ENCODE measurements at regions not wholly inside any gene's neighbourhood (a gene's known extent, or its start where the extent isn't known, plus 50 kb on each side); places are given as distances from the start of the nearest gene placed in this dataset.

DNA sequence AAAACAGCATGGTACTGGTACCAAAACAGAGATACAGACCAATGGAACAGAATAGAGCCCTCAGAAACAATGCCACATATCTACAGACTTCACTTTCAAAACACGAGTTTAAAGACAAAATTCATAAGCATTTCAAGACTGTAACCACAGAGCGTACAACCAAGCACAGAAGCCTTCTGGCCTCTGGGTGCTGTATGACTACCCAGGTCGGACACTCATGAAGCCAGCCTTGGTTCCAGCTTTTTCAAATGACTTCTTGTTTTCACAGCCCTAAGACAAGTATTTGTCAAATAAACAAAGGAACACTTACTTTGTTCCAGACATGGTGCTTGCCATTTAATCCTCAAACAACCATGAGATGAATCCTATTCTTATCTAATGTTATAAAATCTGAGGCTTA, 536.1 kb upstream of the NR3C2 start:
- H3K27ac ChIP-seq (ENCODE audit: low read depth, low read length): no peak overlapping the region
- peaks cover 41% of the 10 kb centered on the region for H3K4me1 ChIP-seq (ENCODE audit: control insufficient read depth, low read length)
- peaks cover 8% of the 10 kb centered on the region; the same call in 1 of the 2 replicates for H3F3A ChIP-seq (ENCODE audit: control insufficient read depth, insufficient read depth)
- no peak for TF ChIP-seq EZH2phosphoT487 (IDR thresholded peaks at IDR 0.05; ENCODE audit: borderline replicate concordance, low read length)
- TF ChIP-seq, protein P1, sequence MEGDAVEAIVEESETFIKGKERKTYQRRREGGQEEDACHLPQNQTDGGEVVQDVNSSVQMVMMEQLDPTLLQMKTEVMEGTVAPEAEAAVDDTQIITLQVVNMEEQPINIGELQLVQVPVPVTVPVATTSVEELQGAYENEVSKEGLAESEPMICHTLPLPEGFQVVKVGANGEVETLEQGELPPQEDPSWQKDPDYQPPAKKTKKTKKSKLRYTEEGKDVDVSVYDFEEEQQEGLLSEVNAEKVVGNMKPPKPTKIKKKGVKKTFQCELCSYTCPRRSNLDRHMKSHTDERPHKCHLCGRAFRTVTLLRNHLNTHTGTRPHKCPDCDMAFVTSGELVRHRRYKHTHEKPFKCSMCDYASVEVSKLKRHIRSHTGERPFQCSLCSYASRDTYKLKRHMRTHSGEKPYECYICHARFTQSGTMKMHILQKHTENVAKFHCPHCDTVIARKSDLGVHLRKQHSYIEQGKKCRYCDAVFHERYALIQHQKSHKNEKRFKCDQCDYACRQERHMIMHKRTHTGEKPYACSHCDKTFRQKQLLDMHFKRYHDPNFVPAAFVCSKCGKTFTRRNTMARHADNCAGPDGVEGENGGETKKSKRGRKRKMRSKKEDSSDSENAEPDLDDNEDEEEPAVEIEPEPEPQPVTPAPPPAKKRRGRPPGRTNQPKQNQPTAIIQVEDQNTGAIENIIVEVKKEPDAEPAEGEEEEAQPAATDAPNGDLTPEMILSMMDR (IDR thresholded peaks at IDR 0.05; ENCODE audit: low read depth, low read length, poor library complexity, severe bottlenecking): no peak
- H3K4me2 ChIP-seq (ENCODE audit: low read length): no peak overlapping the region
- H3K4me3 ChIP-seq (ENCODE audit: low read length): no peak overlapping the region
- H4K20me1 ChIP-seq (ENCODE audit: control insufficient read depth, insufficient read depth, low read depth, low read length): no peaks in the 10 kb centered on the region
- no peaks in the 10 kb centered on the region for H3K9me2 ChIP-seq (replicated peaks; ENCODE audit: control insufficient read depth, low read length)
- H3K27me3 ChIP-seq (ENCODE audit: control insufficient read depth, low read length): no peaks in the 10 kb centered on the region
- peaks cover 11% of the 10 kb centered on the region for H3K36me3 ChIP-seq (ENCODE audit: control insufficient read depth, low read length)
- no peaks in the 10 kb centered on the region for H3K9me3 ChIP-seq (ENCODE audit: control insufficient read depth, insufficient read depth, low read length)
- H3K79me2 ChIP-seq (ENCODE audit: control insufficient read depth, low read length): no peaks in the 10 kb centered on the region

DNA sequence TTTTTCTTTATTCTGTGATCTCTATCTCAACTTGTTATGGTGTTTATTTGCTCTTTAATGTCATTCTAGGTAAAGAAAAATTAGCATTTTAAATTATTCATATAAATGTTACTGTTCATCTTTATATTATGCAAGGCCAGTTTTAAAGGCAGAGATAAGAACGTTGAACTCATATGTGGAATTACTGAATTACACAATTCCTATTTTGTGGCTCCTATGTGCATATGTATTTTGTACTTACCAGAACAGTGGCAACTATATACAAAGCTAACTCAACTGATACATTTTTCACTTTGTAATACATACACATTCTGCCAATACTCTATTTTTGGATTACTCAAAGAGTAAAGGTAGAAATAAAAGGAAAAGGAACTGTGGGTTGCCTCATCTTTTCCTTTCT, 533.2 kb upstream of the NR3C2 start:
- Histone ChIP-seq H3K4me1 (ENCODE audit: control insufficient read depth, low read length) (peaks cover 17% of the 10 kb centered on the region), H4K20me1 (ENCODE audit: control insufficient read depth, insufficient read depth, low read depth, low read length) (no peaks in the 10 kb centered on the region)
- no peak for TF ChIP-seq EZH2phosphoT487 (IDR thresholded peaks at IDR 0.05; ENCODE audit: borderline replicate concordance, low read length)

DNA sequence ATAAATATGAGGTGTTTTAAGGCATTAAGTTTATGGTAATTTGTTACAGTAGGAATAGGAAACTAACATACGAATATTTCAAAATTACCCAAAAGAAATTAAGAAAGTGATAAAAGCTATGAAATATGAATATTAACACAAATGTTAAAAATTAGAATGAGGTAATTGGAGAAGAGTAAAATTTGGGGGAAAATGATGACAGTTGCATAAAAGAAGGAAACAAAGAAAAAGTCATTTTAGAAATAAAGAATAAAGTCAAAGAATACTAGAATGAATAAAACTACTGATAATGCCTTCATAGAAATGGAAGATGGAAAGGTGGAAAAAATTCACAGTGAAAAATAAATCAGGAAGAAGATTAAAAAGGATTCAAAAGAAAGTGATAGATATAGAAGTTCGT, 522.9 kb upstream of the NR3C2 start:
- Histone ChIP-seq H3K4me2 (ENCODE audit: low read length) (no peak overlapping the region), H3K9me3 (ENCODE audit: control insufficient read depth, insufficient read depth, low read length) (no peaks in the 10 kb centered on the region), H3F3A (ENCODE audit: control insufficient read depth, insufficient read depth) (no peaks in the 10 kb centered on the region), H3K4me3 (ENCODE audit: low read length) (no peak overlapping the region), H3K79me2 (ENCODE audit: control insufficient read depth, low read length) (no peaks in the 10 kb centered on the region), H3K4me1 (ENCODE audit: control insufficient read depth, low read length) (peaks cover 12% of the 10 kb centered on the region), H3K9me2 (replicated peaks; ENCODE audit: control insufficient read depth, low read length) (no peaks in the 10 kb centered on the region), H4K20me1 (ENCODE audit: control insufficient read depth, insufficient read depth, low read depth, low read length) (no peaks in the 10 kb centered on the region), H3K27me3 (ENCODE audit: control insufficient read depth, low read length) (no peaks in the 10 kb centered on the region), H3K27ac (ENCODE audit: low read depth, low read length) (no peak overlapping the region), H3K36me3 (ENCODE audit: control insufficient read depth, low read length) (no peaks in the 10 kb centered on the region)
- TF ChIP-seq, protein P1 (IDR thresholded peaks at IDR 0.05; ENCODE audit: low read depth, low read length, poor library complexity, severe bottlenecking): no peak
- no peak for TF ChIP-seq EZH2phosphoT487 (IDR thresholded peaks at IDR 0.05; ENCODE audit: borderline replicate concordance, low read length)

More for the DNA sequence above, 533.2 kb upstream of the NR3C2 start:
- Histone ChIP-seq H3K9me2 (replicated peaks; ENCODE audit: control insufficient read depth, low read length) (no peaks in the 10 kb centered on the region), H3K27me3 (ENCODE audit: control insufficient read depth, low read length) (no peaks in the 10 kb centered on the region), H3K9me3 (ENCODE audit: control insufficient read depth, insufficient read depth, low read length) (no peaks in the 10 kb centered on the region), H3K79me2 (ENCODE audit: control insufficient read depth, low read length) (no peaks in the 10 kb centered on the region), H3K36me3 (ENCODE audit: control insufficient read depth, low read length) (no peaks in the 10 kb centered on the region), H3K4me3 (ENCODE audit: low read length) (no peak overlapping the region), H3K27ac (ENCODE audit: low read depth, low read length) (no peak overlapping the region), H3F3A (ENCODE audit: control insufficient read depth, insufficient read depth) (0 out of 2 replicates have a peak, but pooled peaks cover 3% of the 10 kb centered on the region), H3K4me2 (ENCODE audit: low read length) (no peak overlapping the region)

DNA sequence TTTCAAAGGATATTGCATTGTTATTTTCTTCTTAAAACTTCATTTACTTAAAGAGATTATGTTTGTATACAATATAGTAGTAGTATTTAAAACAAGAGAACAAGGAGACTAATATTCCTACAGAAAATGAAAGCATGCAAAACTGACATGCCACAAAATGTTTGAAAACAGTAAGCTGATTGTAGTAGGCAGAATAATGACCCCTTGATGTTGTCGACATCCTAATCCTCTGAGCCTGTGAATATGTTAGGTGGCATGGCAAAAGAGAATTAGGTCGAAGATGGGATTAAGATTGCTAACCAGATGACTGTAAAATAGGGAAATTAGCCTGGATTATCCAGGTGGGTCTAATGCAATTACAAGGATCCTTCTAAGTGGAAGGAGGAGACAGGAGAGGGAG, 522.2 kb upstream of the NR3C2 start:
- H3K79me2 ChIP-seq (ENCODE audit: control insufficient read depth, low read length): no peaks in the 10 kb centered on the region
- no peaks in the 10 kb centered on the region for H4K20me1 ChIP-seq (ENCODE audit: control insufficient read depth, insufficient read depth, low read depth, low read length)
- no peaks in the 10 kb centered on the region for H3F3A ChIP-seq (ENCODE audit: control insufficient read depth, insufficient read depth)
- H3K9me2 ChIP-seq (replicated peaks; ENCODE audit: control insufficient read depth, low read length): no peaks in the 10 kb centered on the region
- no peak overlapping the region for H3K4me3 ChIP-seq (ENCODE audit: low read length)
- no peak overlapping the region for H3K27ac ChIP-seq (ENCODE audit: low read depth, low read length)
- no peak overlapping the region for H3K4me2 ChIP-seq (ENCODE audit: low read length)
- peaks cover 12% of the 10 kb centered on the region for H3K4me1 ChIP-seq (ENCODE audit: control insufficient read depth, low read length)
- H3K9me3 ChIP-seq (ENCODE audit: control insufficient read depth, insufficient read depth, low read length): no peaks in the 10 kb centered on the region
- H3K36me3 ChIP-seq (ENCODE audit: control insufficient read depth, low read length): no peaks in the 10 kb centered on the region
- no peaks in the 10 kb centered on the region for H3K27me3 ChIP-seq (ENCODE audit: control insufficient read depth, low read length)
- TF ChIP-seq, protein P1 (IDR thresholded peaks at IDR 0.05; ENCODE audit: low read depth, low read length, poor library complexity, severe bottlenecking): no peak
- TF ChIP-seq EZH2phosphoT487 (IDR thresholded peaks at IDR 0.05; ENCODE audit: borderline replicate concordance, low read length): no peak
